WTC11 (cell line): ENCODE measurements at regions not wholly inside any gene's neighbourhood (a gene's known extent, or its start where the extent isn't known, plus 50 kb on each side); places are given as distances from the start of the nearest gene placed in this dataset.

Source experiments
- AFF4 ChIP-seq: sonication (generic); formaldehyde crosslinking; IDR thresholded peaks from 2 replicates; pipeline ENCODE4 v1.8.1; 2023; ENCODE audit warnings: mild to moderate bottlenecking, missing genetic modification reagents, borderline replicate concordance
- CREB1 ChIP-seq: sonication (generic); formaldehyde crosslinking; IDR thresholded peaks from 2 replicates; pipeline ENCODE4 v1.8.0; 2023; ENCODE audit warnings: mild to moderate bottlenecking, missing genetic modification reagents
- CTCF ChIP-seq: fragments of 200-600 bp; IDR thresholded peaks from 2 replicates; pipeline ENCODE4 v1.8.0; 2022; ENCODE audit warnings: antibody characterized with exemption
- FOXP4 ChIP-seq: sonication (generic); formaldehyde crosslinking; IDR thresholded peaks from 2 replicates; pipeline ENCODE4 v1.8.0; 2022; ENCODE audit warnings: mild to moderate bottlenecking, missing genetic modification reagents
- STAT6 ChIP-seq: sonication (generic); formaldehyde crosslinking; conservative IDR thresholded peaks from 2 replicates; pipeline ENCODE4 v1.8.1; 2023; ENCODE audit warnings: mild to moderate bottlenecking, low read depth, missing genetic modification reagents, moderate library complexity
- TEAD1 ChIP-seq: sonication (generic); formaldehyde crosslinking; IDR thresholded peaks from 2 replicates; pipeline ENCODE4 v1.8.0; 2022; ENCODE audit warnings: mild to moderate bottlenecking, missing genetic modification reagents
- USF1 ChIP-seq: sonication (generic); formaldehyde crosslinking; IDR thresholded peaks from 2 replicates; pipeline ENCODE4 v1.8.0; 2022; ENCODE audit warnings: mild to moderate bottlenecking, missing genetic modification reagents
- ZNF232 ChIP-seq: sonication (generic); formaldehyde crosslinking; IDR thresholded peaks from 2 replicates; pipeline ENCODE4 v1.8.0; 2022; ENCODE audit warnings: mild to moderate bottlenecking, missing genetic modification reagents

GRCh38 chr4:36758312-36759178 is 477.1 kb downstream of the DTHD1 start:
- TF ChIP-seq STAT6 (CRISPR knock-in tag) (no peak), CTCF (no peak), ZNF232 (CRISPR knock-in tag) (no peak), USF1 (no peak), FOXP4 (CRISPR knock-in tag) (no peak), AFF4 (CRISPR knock-in tag) (no peak), CREB1 (CRISPR knock-in tag) (no peak), TEAD1 (CRISPR knock-in tag) (no peak)
